CD14-positive monocyte (primary cell): ENCODE measurements at regions not wholly inside any gene's neighbourhood (a gene's known extent, or its start where the extent isn't known, plus 50 kb on each side); places are given as distances from the start of the nearest gene placed in this dataset.

Experiments used
- DNase-seq, 3 donors: peaks; one replicate each; pipeline ENCODE4 v3.0.0-alpha.2; 2011 to 2022
- H2AFZ ChIP-seq: 2 replicates; pipeline ENCODE4 v1.6.0; 2012; ENCODE audit warnings: mild to moderate bottlenecking, low read depth, low read length, inconsistent platforms; ENCODE audit not compliant: insufficient read depth, poor library complexity, severe bottlenecking
- H3K27ac ChIP-seq, 2 donors: 1 replicate in 1 of 2; 2 replicates in 1 of 2; pipeline ENCODE4 v1.5.1; 2012 to 2013; ENCODE audit warnings: low read length in 2 of 2, control low read depth in 1 of 2, inconsistent platforms in 1 of 2, low read depth in 1 of 2, mild to moderate bottlenecking in 1 of 2
- H3K27me3 ChIP-seq, 2 donors: one replicate each; pipeline versions ENCODE4 v1.6.0 to v1.6.1; 2011 to 2013; ENCODE audit warnings: low read length in 2 of 2; ENCODE audit not compliant: control insufficient read depth in 2 of 2, insufficient read depth in 2 of 2
- H3K36me3 ChIP-seq, 2 donors: replicated peaks in 1 of 2; 1 replicate in 1 of 2; 2 replicates in 1 of 2; pipeline versions ENCODE4 v1.5.1 to v1.6.1; 2012 to 2013; ENCODE audit warnings: low read length in 2 of 2, control low read depth in 1 of 2, inconsistent platforms in 1 of 2, mild to moderate bottlenecking in 1 of 2; ENCODE audit not compliant: insufficient read depth in 2 of 2, control insufficient read depth in 1 of 2
- H3K4me1 ChIP-seq, 2 donors: 1 replicate in 1 of 2; 2 replicates in 1 of 2; pipeline versions ENCODE4 v1.5.1 to v1.6.1; 2012 to 2013; ENCODE audit warnings: low read length in 2 of 2, control low read depth in 1 of 2, inconsistent platforms in 1 of 2, mild to moderate bottlenecking in 1 of 2, moderate library complexity in 1 of 2; ENCODE audit not compliant: insufficient read depth in 2 of 2, control insufficient read depth in 1 of 2
- H3K4me2 ChIP-seq: replicated peaks from 2 replicates; pipeline ENCODE3; 2012; ENCODE audit warnings: low read length, moderate library complexity, mild to moderate bottlenecking; ENCODE audit not compliant: poor library complexity, severe bottlenecking; ENCODE audit errors: extremely low read depth
- H3K4me3 ChIP-seq, 3 experiments: fragments of 200-600 bp in 1 of 3; sonication (generic) in 1 of 3; replicated peaks in 1 of 3; 1 replicate in 2 of 3; 2 replicates in 1 of 3; pipeline ENCODE4 v1.5.1; 2011 to 2013; ENCODE audit warnings: low read length in 3 of 3, mild to moderate bottlenecking in 3 of 3, control low read depth in 2 of 3, low read depth in 2 of 3, inconsistent platforms in 1 of 3, moderate library complexity in 1 of 3
- H3K79me2 ChIP-seq: 2 replicates; pipeline ENCODE4 v1.6.0; 2012; ENCODE audit warnings: mild to moderate bottlenecking, control low read depth, inconsistent platforms, low read length, moderate library complexity; ENCODE audit not compliant: insufficient read depth
- H3K9ac ChIP-seq: 2 replicates; pipeline ENCODE4 v1.6.0; 2017; ENCODE audit warnings: low read length, mild to moderate bottlenecking; ENCODE audit not compliant: insufficient read depth, poor library complexity, severe bottlenecking
- H3K9me3 ChIP-seq, 2 donors: replicated peaks in 1 of 2; 1 replicate in 1 of 2; 2 replicates in 1 of 2; pipeline versions ENCODE4 v1.5.1 to v1.6.1; 2012 to 2013; ENCODE audit warnings: low read length in 2 of 2, control low read depth in 1 of 2; ENCODE audit not compliant: control insufficient read depth in 1 of 2, insufficient read depth in 1 of 2
- H4K20me1 ChIP-seq: 2 replicates; pipeline ENCODE4 v1.6.0; 2012; ENCODE audit warnings: mild to moderate bottlenecking, low read length, control low read depth, moderate library complexity; ENCODE audit not compliant: insufficient read depth
- H3K27ac Mint-ChIP-seq, 7 donors: one replicate each; pipeline ENCODE4 v1.8.0; 2020; ENCODE audit warnings: mild to moderate bottlenecking in 7 of 7, mixed read lengths in 7 of 7, moderate library complexity in 6 of 7, inconsistent platforms in 2 of 7
- H3K27me3 Mint-ChIP-seq, 3 donors: one replicate each; pipeline ENCODE4 v1.8.0; 2021 to 2022; ENCODE audit warnings: low read depth in 3 of 3, mild to moderate bottlenecking in 3 of 3, mixed read lengths in 3 of 3, moderate library complexity in 3 of 3, inconsistent platforms in 1 of 3
- H3K36me3 Mint-ChIP-seq, 2 donors: one replicate each; pipeline ENCODE4 v1.8.0; 2020; ENCODE audit warnings: mixed read lengths in 2 of 2, inconsistent platforms in 1 of 2, mild to moderate bottlenecking in 1 of 2
- H3K4me1 Mint-ChIP-seq: one replicate; pipeline ENCODE4 v1.8.0; 2020; ENCODE audit warnings: mild to moderate bottlenecking, mixed read lengths
- H3K4me3 Mint-ChIP-seq, 2 donors: one replicate each; pipeline ENCODE4 v1.8.0; 2020; ENCODE audit warnings: mild to moderate bottlenecking in 2 of 2, mixed read lengths in 2 of 2, moderate library complexity in 1 of 2
- H3K9me3 Mint-ChIP-seq, 7 donors: one replicate each; pipeline ENCODE4 v1.8.0; 2020 to 2022; ENCODE audit warnings: mixed read lengths in 7 of 7, mild to moderate bottlenecking in 6 of 7, moderate library complexity in 6 of 7, inconsistent platforms in 2 of 7
- WGBS: methylation state at CpG from one replicate; pipeline ENCODE4 v1.1.5; 2013; ENCODE audit warnings: missing lambda C conversion rate; ENCODE audit not compliant: insufficient coverage; 5-methylcytosine and 5-hydroxymethylcytosine counted together
- intact Hi-C, 2 donors: fragments of 100-400 bp; cut with micrococcal nuclease; formaldehyde crosslinking; loops; one replicate each; pipeline versions ENCODE4 v1.15.0 to v1.15.1; 2023
- TF ChIP-seq, protein P1 (sequence below): fragments of 200-600 bp; IDR thresholded peaks from one replicate; pipeline ENCODE4 v1.8.0; 2022; ENCODE audit warnings: antibody characterized with exemption, mild to moderate bottlenecking

DNA sequence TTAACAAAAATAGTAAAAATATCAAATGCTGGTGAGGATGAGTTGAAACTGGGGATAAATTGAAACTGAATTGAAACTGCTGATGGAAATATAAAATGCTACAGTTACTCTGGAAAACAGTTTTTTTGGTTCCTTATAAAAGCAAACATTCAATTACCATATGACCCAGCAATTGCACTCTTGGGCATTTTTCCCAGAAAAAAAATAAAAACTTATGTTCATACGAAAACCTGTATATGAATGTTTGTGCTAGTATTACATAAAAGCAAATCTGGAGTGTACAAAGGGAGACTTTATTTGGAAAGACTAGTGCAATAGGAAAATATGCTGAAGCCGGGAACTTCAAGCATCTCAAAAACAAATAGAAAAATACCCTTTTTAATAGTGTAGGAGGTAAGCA is 857.9 kb upstream of the CADM2 start:
- H3K4me3 ChIP-seq = no peak overlapping the region
- Mint-ChIP-seq H3K9me3 (peaks cover 0 to 6% (median 0%) of the 10 kb centered on the region in 7 donors), H3K4me3 (no peak overlapping the region), H3K27me3 (no peaks in the 10 kb centered on the region), H3K36me3 (no peaks in the 10 kb centered on the region), H3K4me1 (no peaks in the 10 kb centered on the region), H3K27ac (no peak overlapping the region)
- no peak overlapping the region for H3K9ac ChIP-seq
- H3K79me2 ChIP-seq = no peaks in the 10 kb centered on the region
- intact Hi-C loops = no loop called here
- no peaks in the 10 kb centered on the region for H3K9me3 ChIP-seq
- WGBS = no CpG with 5 or more reads among the region's 2 CpGs
- TF ChIP-seq, protein P1, sequence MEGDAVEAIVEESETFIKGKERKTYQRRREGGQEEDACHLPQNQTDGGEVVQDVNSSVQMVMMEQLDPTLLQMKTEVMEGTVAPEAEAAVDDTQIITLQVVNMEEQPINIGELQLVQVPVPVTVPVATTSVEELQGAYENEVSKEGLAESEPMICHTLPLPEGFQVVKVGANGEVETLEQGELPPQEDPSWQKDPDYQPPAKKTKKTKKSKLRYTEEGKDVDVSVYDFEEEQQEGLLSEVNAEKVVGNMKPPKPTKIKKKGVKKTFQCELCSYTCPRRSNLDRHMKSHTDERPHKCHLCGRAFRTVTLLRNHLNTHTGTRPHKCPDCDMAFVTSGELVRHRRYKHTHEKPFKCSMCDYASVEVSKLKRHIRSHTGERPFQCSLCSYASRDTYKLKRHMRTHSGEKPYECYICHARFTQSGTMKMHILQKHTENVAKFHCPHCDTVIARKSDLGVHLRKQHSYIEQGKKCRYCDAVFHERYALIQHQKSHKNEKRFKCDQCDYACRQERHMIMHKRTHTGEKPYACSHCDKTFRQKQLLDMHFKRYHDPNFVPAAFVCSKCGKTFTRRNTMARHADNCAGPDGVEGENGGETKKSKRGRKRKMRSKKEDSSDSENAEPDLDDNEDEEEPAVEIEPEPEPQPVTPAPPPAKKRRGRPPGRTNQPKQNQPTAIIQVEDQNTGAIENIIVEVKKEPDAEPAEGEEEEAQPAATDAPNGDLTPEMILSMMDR = no peak
- H3K4me2 ChIP-seq = no peak overlapping the region
- H3K36me3 ChIP-seq = no peaks in the 10 kb centered on the region
- no peak for DNase-seq
- H3K27me3 ChIP-seq = no peaks in the 10 kb centered on the region
- no peak overlapping the region for H2AFZ ChIP-seq
- no peak overlapping the region for H3K27ac ChIP-seq
- H4K20me1 ChIP-seq = no peaks in the 10 kb centered on the region
- H3K4me1 ChIP-seq = no peaks in the 10 kb centered on the region

DNA sequence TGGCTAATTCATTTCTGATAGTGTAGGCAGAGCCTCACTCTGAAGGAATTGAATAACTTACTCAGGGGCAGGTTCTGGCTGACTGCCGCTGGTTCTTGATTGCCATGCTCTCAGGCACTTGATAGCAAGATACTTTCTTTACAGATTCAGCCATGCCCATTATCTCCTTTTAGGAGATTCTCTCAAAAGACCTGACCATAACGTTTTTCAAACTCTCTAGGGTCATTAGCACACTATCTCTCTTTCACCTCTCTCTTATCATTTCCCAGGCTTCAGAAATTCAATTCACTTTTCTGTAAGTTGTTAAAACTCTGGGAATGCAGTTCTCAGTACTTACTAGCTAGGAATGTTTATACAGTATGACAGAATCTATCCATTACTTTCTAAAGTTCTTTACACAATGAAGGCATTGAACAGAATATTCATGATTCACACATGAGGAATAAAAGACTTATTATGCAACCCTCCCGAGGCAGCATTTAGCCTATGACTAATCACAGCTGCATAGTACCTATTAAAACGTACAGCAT is 850.3 kb upstream of the CADM2 start:
- Mint-ChIP-seq H3K9me3 (peaks cover 0 to 13% (median 1%) of the 10 kb centered on the region in 7 donors), H3K27me3 (no peaks in the 10 kb centered on the region), H3K4me3 (no peak overlapping the region), H3K36me3 (no peaks in the 10 kb centered on the region), H3K27ac (no peak overlapping the region), H3K4me1 (no peaks in the 10 kb centered on the region)
- Histone ChIP-seq H3K4me3 (no peak overlapping the region), H3K79me2 (no peaks in the 10 kb centered on the region), H3K4me2 (no peak overlapping the region), H3K4me1 (no peaks in the 10 kb centered on the region), H4K20me1 (no peaks in the 10 kb centered on the region), H3K27ac (no peak overlapping the region), H3K27me3 (no peaks in the 10 kb centered on the region), H3K36me3 (no peaks in the 10 kb centered on the region), H3K9ac (no peak overlapping the region), H3K9me3 (peaks cover 0 to 4% of the 10 kb centered on the region in 2 donors), H2AFZ (no peak overlapping the region)
- intact Hi-C loops = no loop called here
- no peak for DNase-seq
- TF ChIP-seq, protein P1 = no peak
- WGBS = 72% methylated on average over 2 of the region's 4 CpGs
